ENCODE measurements at regions not wholly inside any gene's neighbourhood (a gene's known extent, or its start where the extent isn't known, plus 50 kb on each side); places are given as distances from the start of the nearest gene placed in this dataset.

DNA sequence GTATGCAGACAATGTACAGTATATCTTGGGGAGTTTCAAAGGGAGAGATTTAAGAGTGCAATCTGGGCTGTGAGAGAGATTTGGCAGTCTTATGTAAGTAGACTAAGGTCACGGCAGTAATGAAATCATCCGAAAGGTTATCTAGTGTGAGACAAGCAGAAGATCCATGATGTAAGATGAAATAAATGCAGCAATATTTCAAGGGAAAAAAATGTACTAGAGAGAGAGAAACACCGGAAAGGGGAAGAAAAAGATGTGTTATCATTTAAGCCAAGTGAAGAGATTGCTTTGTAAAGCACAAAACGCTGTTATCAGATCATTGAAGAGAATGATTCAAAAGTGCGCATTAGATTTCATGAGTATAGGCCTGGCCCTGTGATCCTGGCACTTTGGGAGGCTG lies 88.4 kb upstream of the GUCY1A1 start:
- WGBS, 2 experiments (ENCODE audit: extremely low coverage in 1 of 2, insufficient coverage in 1 of 2, insufficient read length in 1 of 2, insufficient replicate concordance in 2 of 2, low coverage in 1 of 2, low lambda C conversion rate in 2 of 2, missing lambda C conversion rate in 1 of 2): 91% methylated on average over 5 of the region's 5 CpGs; no CpG with 5 or more reads in 1 of the 2 experiments
- FAIRE-seq (no peak), DNase-seq (ENCODE audit: low read depth in 1 of 2, low spot score in 2 of 2) (no peak)
- Histone ChIP-seq H2AFZ (ENCODE audit: low read length) (no peak overlapping the region), H3K4me1 (replicated peaks in 1 of 4; ENCODE audit: control insufficient read depth in 3 of 4, insufficient read depth in 4 of 4, low read length in 3 of 4) (no peaks in the 10 kb centered on the region), H4K20me1 (replicated peaks in 1 of 2; ENCODE audit: control insufficient read depth in 1 of 2, insufficient read depth in 2 of 2, low read length in 2 of 2) (no peaks in the 10 kb centered on the region), H2BK15ac (ENCODE audit: low read length) (no peak overlapping the region), H3K36me3 (ENCODE audit: control insufficient read depth in 2 of 4, insufficient read depth in 4 of 4, low read length in 3 of 4) (no peaks in the 10 kb centered on the region), H3K4me3 (ENCODE audit: extremely low read depth in 1 of 4, insufficient read depth in 2 of 4, low read depth in 3 of 4, low read length in 4 of 4) (no peak overlapping the region), H3K18ac (ENCODE audit: extremely low read depth, low read length) (no peak overlapping the region), H3K27me3 (replicated peaks in 1 of 4; ENCODE audit: control insufficient read depth in 3 of 4, extremely low read depth in 1 of 4, insufficient read depth in 3 of 4, low read length in 3 of 4) (no peaks in the 10 kb centered on the region), H2BK5ac (ENCODE audit: low read depth, low read length) (no peak overlapping the region), H2BK12ac (ENCODE audit: low read depth, low read length) (no peak overlapping the region), H3K79me2 (ENCODE audit: control insufficient read depth in 1 of 2, insufficient read depth in 2 of 2, low read length in 2 of 2) (no peaks in the 10 kb centered on the region), H2BK120ac (replicated peaks; ENCODE audit: low read depth, low read length) (no peak overlapping the region), H3K79me1 (ENCODE audit: low read depth, low read length) (no peaks in the 10 kb centered on the region), H3K56ac (replicated peaks; ENCODE audit: insufficient read length, low read depth, low read length) (no peak overlapping the region), H4K5ac (ENCODE audit: insufficient read length, low read depth, low read length) (no peak overlapping the region), H3K9ac (replicated peaks in 1 of 4; ENCODE audit: extremely low read depth in 1 of 4, low read depth in 3 of 4, low read length in 3 of 4) (no peak overlapping the region), H3K9me3 (ENCODE audit: insufficient read depth in 2 of 2, low read depth in 1 of 2, low read length in 1 of 2) (no peaks in the 10 kb centered on the region), H4K8ac (ENCODE audit: extremely low read depth, insufficient read depth, low read length) (no peak overlapping the region), H3K4me2 (ENCODE audit: insufficient read depth in 1 of 2, low read depth in 2 of 2, low read length in 2 of 2) (no peak overlapping the region), H4K91ac (replicated peaks; ENCODE audit: insufficient read length, low read length) (no peak overlapping the region), H2AK5ac (ENCODE audit: low read depth, low read length) (no peak overlapping the region), H3K14ac (ENCODE audit: insufficient read length) (no peak overlapping the region), H3K27ac (ENCODE audit: low read depth, low read length) (no peak overlapping the region), H2BK20ac (ENCODE audit: low read length) (no peak overlapping the region), H3K23me2 (ENCODE audit: low read depth, low read length) (no peaks in the 10 kb centered on the region), H3K23ac (ENCODE audit: insufficient read length) (no peak overlapping the region), H3K4ac (replicated peaks; ENCODE audit: insufficient read length, low read depth, low read length) (no peak overlapping the region)
- POLR2A ChIA-PET (ENCODE audit: partially characterized antibody): no interaction called here
- CTCF ChIA-PET (ENCODE audit: partially characterized antibody): no interaction called here
- TF ChIP-seq RAD21 (IDR thresholded peaks at IDR 0.05 in 1 of 2, conservative IDR thresholded peaks at IDR 0.05 in 1 of 2; ENCODE audit: low read depth in 2 of 2, low read length in 2 of 2) (no peak), CHD1 (IDR thresholded peaks at IDR 0.05; ENCODE audit: low read depth, low read length) (no peak), SRF (IDR thresholded peaks at IDR 0.05; ENCODE audit: low read depth, low read length) (no peak), SAP30 (IDR thresholded peaks at IDR 0.05; ENCODE audit: insufficient read depth, insufficient replicate concordance, low read length) (no peak)
- TF ChIP-seq, protein P1, sequence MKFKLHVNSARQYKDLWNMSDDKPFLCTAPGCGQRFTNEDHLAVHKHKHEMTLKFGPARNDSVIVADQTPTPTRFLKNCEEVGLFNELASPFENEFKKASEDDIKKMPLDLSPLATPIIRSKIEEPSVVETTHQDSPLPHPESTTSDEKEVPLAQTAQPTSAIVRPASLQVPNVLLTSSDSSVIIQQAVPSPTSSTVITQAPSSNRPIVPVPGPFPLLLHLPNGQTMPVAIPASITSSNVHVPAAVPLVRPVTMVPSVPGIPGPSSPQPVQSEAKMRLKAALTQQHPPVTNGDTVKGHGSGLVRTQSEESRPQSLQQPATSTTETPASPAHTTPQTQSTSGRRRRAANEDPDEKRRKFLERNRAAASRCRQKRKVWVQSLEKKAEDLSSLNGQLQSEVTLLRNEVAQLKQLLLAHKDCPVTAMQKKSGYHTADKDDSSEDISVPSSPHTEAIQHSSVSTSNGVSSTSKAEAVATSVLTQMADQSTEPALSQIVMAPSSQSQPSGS (IDR thresholded peaks at IDR 0.05; ENCODE audit: low read length): no peak

Data from H1 (cell line).